ENCODE measurements at regions not wholly inside any gene's neighbourhood (a gene's known extent, or its start where the extent isn't known, plus 50 kb on each side); places are given as distances from the start of the nearest gene placed in this dataset.

- in situ Hi-C loops (cut with HindIII; ENCODE audit: low pct_ligation_motif_present, low pct_unique_long_range_greater_than_20kb, low sequenced_read_pairs), result no loop called here
- DNase-seq, result no peak
Measured at GRCh38 chr2:46816151-46816845, 99.3 kb downstream of the MCFD2 start.

DNA sequence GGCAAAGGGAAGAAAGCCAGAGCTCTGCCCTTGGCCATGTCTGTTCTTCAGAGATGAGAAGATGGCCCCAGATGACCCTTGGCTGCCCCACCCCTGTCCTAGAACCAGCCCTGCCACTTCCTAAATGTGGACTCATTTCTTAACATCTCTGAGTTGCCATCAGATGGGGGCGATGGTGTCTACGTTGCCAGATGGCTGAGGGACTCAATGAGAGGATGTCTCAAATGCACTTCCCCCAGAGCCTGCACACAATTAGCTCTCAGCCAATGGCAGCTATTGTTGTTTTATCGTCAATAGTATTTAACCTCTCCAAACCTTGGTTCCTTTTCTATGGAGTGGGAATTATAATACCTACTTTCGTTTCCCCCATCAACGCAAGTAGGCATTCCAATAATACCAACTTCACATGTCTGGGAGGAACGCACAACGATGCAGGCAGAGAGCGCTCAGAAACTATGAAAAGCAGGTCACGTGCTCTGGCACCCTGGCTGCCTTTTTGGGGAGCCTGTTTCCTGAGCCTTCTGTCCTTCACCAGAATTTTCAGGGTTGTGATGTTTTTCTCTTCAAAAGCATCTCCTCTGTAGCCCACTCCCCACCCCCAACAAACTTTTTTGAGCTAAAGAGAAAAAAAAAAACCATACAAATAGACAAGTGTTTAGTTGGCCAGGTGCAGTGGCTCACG is 100.3 kb downstream of the MCFD2 start:
- in situ Hi-C loops (cut with HindIII; ENCODE audit: low pct_ligation_motif_present, low pct_unique_long_range_greater_than_20kb, low sequenced_read_pairs), result no loop called here

GRCh38 chr2:46814160-46814961 is 101.2 kb downstream of the MCFD2 start:
- DNase-seq, result no peak
- in situ Hi-C loops (cut with HindIII; ENCODE audit: low pct_ligation_motif_present, low pct_unique_long_range_greater_than_20kb, low sequenced_read_pairs), result no loop called here

More for the DNA sequence above, 100.3 kb downstream of the MCFD2 start:
- no peak for DNase-seq

- DNase-seq, result no peak
- in situ Hi-C loops (cut with HindIII; ENCODE audit: low pct_ligation_motif_present, low pct_unique_long_range_greater_than_20kb, low sequenced_read_pairs), result no loop called here
Measured at GRCh38 chr2:46813680-46814079, 101.9 kb downstream of the MCFD2 start.

DNA sequence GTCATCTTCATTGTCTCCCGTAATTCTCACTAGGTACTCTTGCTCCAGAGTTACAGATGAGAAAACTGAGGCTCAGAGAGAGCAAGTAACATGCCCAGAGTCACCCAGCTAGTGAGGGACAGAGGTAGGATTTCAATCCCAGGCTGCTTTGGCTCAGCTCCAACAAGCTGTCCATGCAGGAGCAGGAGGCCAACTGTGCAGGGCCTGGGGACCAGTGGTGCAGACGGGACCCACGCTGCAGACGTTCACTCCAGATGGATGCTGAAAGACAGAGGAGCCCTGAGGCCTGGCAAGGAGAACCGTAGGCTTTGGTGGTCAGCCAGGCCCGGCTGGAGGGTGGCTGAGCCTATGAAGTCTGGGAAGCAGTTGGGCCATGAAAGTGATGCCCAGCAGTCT is 102.6 kb downstream of the MCFD2 start:
- no peak for DNase-seq
- in situ Hi-C loops (cut with HindIII; ENCODE audit: low pct_ligation_motif_present, low pct_unique_long_range_greater_than_20kb, low sequenced_read_pairs), result no loop called here

Measured in ACHN (cell line).